H1 (cell line): ENCODE measurements at regions not wholly inside any gene's neighbourhood (a gene's known extent, or its start where the extent isn't known, plus 50 kb on each side); places are given as distances from the start of the nearest gene placed in this dataset.

Experiments
- CTCF ChIA-PET: fragments of 300-600 bp; sonication (Branson Sonifier 250); formaldehyde crosslinking; loops from one replicate; lab custom pipeline; 2021; ENCODE audit not compliant: partially characterized antibody; lab: Charles Lee
- POLR2A ChIA-PET: fragments of 300-600 bp; sonication (Branson Sonifier 250); formaldehyde crosslinking; loops from one replicate; lab custom pipeline; 2021; ENCODE audit warnings: inconsistent platforms; ENCODE audit not compliant: partially characterized antibody; lab: Charles Lee
- DNase-seq, 2 experiments: peaks; one replicate each; pipeline versions ENCODE4 v3.0.0 to v3.0.0-alpha.2; 2010 to 2022; ENCODE audit warnings: low spot score in 2 of 2, low read depth in 1 of 2, mixed read lengths in 1 of 2
- FAIRE-seq: peaks from 2 replicates; lab custom pipeline; 2011; peaks lifted over from hg19 to GRCh38; lab: Jason Lieb, UNC
- H2AFZ ChIP-seq: 2 replicates; pipeline ENCODE4 v1.8.1; 2012; ENCODE audit warnings: low read length, inconsistent platforms
- H2AK5ac ChIP-seq: 2 replicates; pipeline ENCODE4 v1.6.1; 2013; ENCODE audit warnings: low read depth, low read length
- H2BK120ac ChIP-seq: replicated peaks from 2 replicates; pipeline ENCODE3; 2013; ENCODE audit warnings: low read depth, low read length, inconsistent platforms
- H2BK12ac ChIP-seq: 2 replicates; pipeline ENCODE4 v1.6.1; 2013; ENCODE audit warnings: low read depth, low read length
- H2BK15ac ChIP-seq: 2 replicates; pipeline ENCODE4 v1.6.1; 2013; ENCODE audit warnings: low read length
- H2BK20ac ChIP-seq: 2 replicates; pipeline ENCODE4 v1.6.1; 2013; ENCODE audit warnings: low read length
- H2BK5ac ChIP-seq: 2 replicates; pipeline ENCODE4 v1.6.1; 2013; ENCODE audit warnings: low read depth, low read length
- H3K14ac ChIP-seq: 2 replicates; pipeline ENCODE4 v1.6.1; 2013; ENCODE audit warnings: inconsistent platforms; ENCODE audit not compliant: insufficient read length
- H3K18ac ChIP-seq: 2 replicates; pipeline ENCODE4 v1.6.1; 2013; ENCODE audit warnings: low read length; ENCODE audit errors: extremely low read depth
- H3K23ac ChIP-seq: 2 replicates; pipeline ENCODE4 v1.6.1; 2013; ENCODE audit warnings: inconsistent platforms; ENCODE audit not compliant: insufficient read length
- H3K23me2 ChIP-seq: 2 replicates; pipeline ENCODE4 v1.6.1; 2013; ENCODE audit warnings: low read depth, low read length
- H3K27ac ChIP-seq: 2 replicates; pipeline ENCODE4 v1.6.1; 2011; ENCODE audit warnings: low read depth, low read length, inconsistent platforms
- H3K27me3 ChIP-seq, 4 experiments: replicated peaks in 1 of 4; 1 replicate in 1 of 4; 2 replicates in 3 of 4; pipeline versions ENCODE4 v1.6.1 to v1.8.1; 2011 to 2013; ENCODE audit warnings: low read length in 3 of 4, mild to moderate bottlenecking in 3 of 4, inconsistent platforms in 2 of 4, mixed read lengths in 2 of 4, moderate library complexity in 1 of 4; ENCODE audit not compliant: control insufficient read depth in 3 of 4, insufficient read depth in 3 of 4; ENCODE audit errors: extremely low read depth in 1 of 4
- H3K36me3 ChIP-seq, 4 experiments: 2 replicates each; pipeline versions ENCODE4 v1.6.1 to v1.8.1; 2011 to 2013; ENCODE audit warnings: mild to moderate bottlenecking in 4 of 4, low read length in 3 of 4, moderate library complexity in 2 of 4, control low read depth in 1 of 4, inconsistent platforms in 1 of 4; ENCODE audit not compliant: insufficient read depth in 4 of 4, control insufficient read depth in 2 of 4
- H3K4ac ChIP-seq: replicated peaks from 2 replicates; pipeline ENCODE3; 2013; ENCODE audit warnings: low read length, low read depth, mixed read lengths, inconsistent platforms; ENCODE audit not compliant: insufficient read length
- H3K4me1 ChIP-seq, 4 experiments: replicated peaks in 1 of 4; 1 replicate in 1 of 4; 2 replicates in 3 of 4; pipeline versions ENCODE4 v1.6.1 to v1.8.1; 2011 to 2013; ENCODE audit warnings: low read length in 3 of 4, inconsistent platforms in 2 of 4, mixed read lengths in 1 of 4; ENCODE audit not compliant: insufficient read depth in 4 of 4, control insufficient read depth in 3 of 4
- H3K4me2 ChIP-seq, 2 experiments: 2 replicates each; pipeline versions ENCODE4 v1.6.1 to v1.8.1; 2011 to 2013; ENCODE audit warnings: low read depth in 2 of 2, low read length in 2 of 2, control low read depth in 1 of 2, inconsistent platforms in 1 of 2, mild to moderate bottlenecking in 1 of 2; ENCODE audit not compliant: insufficient read depth in 1 of 2
- H3K4me3 ChIP-seq, 4 experiments: fragments of 200-600, 300-600 bp in 1 of 4; sonication (generic), shearing (Covaris generic), sonication (Bioruptor Twin) in 1 of 4; 2 replicates each; pipeline versions ENCODE4 v1.5.1 to v1.8.1; 2011 to 2016; ENCODE audit warnings: low read length in 4 of 4, low read depth in 3 of 4, control low read depth in 2 of 4, inconsistent platforms in 2 of 4, mild to moderate bottlenecking in 2 of 4, mixed read lengths in 1 of 4, moderate library complexity in 1 of 4; ENCODE audit not compliant: insufficient read depth in 2 of 4; ENCODE audit errors: extremely low read depth in 1 of 4
- H3K56ac ChIP-seq: replicated peaks from 2 replicates; pipeline ENCODE3; 2013; ENCODE audit warnings: low read depth, mild to moderate bottlenecking, mixed read lengths, low read length, inconsistent platforms; ENCODE audit not compliant: insufficient read length
- H3K79me1 ChIP-seq: 2 replicates; pipeline ENCODE4 v1.6.1; 2013; ENCODE audit warnings: low read depth, low read length, control low read depth
- H3K79me2 ChIP-seq, 2 experiments: 2 replicates each; pipeline versions ENCODE4 v1.6.1 to v1.8.1; 2012 to 2013; ENCODE audit warnings: low read length in 2 of 2, mild to moderate bottlenecking in 2 of 2, inconsistent platforms in 1 of 2; ENCODE audit not compliant: insufficient read depth in 2 of 2, control insufficient read depth in 1 of 2
- H3K9ac ChIP-seq, 4 experiments: replicated peaks in 1 of 4; 1 replicate in 1 of 4; 2 replicates in 3 of 4; pipeline versions ENCODE4 v1.6.1 to v1.8.1; 2011 to 2013; ENCODE audit warnings: low read depth in 3 of 4, low read length in 3 of 4, control low read depth in 2 of 4, mild to moderate bottlenecking in 2 of 4, moderate library complexity in 2 of 4, inconsistent platforms in 1 of 4; ENCODE audit errors: extremely low read depth in 1 of 4
- H3K9me3 ChIP-seq, 2 experiments: 2 replicates each; pipeline versions ENCODE4 v1.6.1 to v1.8.1; 2012 to 2013; ENCODE audit warnings: mild to moderate bottlenecking in 2 of 2, moderate library complexity in 2 of 2, control low read depth in 1 of 2, inconsistent platforms in 1 of 2, low read depth in 1 of 2, low read length in 1 of 2, mixed read lengths in 1 of 2; ENCODE audit not compliant: insufficient read depth in 2 of 2
- H4K20me1 ChIP-seq, 2 experiments: replicated peaks in 1 of 2; 2 replicates each; pipeline versions ENCODE3 to v1.8.1; 2011 to 2013; ENCODE audit warnings: inconsistent platforms in 2 of 2, low read length in 2 of 2, mild to moderate bottlenecking in 1 of 2; ENCODE audit not compliant: insufficient read depth in 2 of 2, control insufficient read depth in 1 of 2
- H4K5ac ChIP-seq: 2 replicates; pipeline ENCODE4 v1.6.1; 2013; ENCODE audit warnings: low read length, low read depth, mixed read lengths, inconsistent platforms; ENCODE audit not compliant: insufficient read length
- H4K8ac ChIP-seq: 2 replicates; pipeline ENCODE4 v1.8.0; 2013; ENCODE audit warnings: mild to moderate bottlenecking, moderate library complexity, low read length, inconsistent platforms; ENCODE audit not compliant: insufficient read depth; ENCODE audit errors: extremely low read depth
- H4K91ac ChIP-seq: replicated peaks from 2 replicates; pipeline ENCODE3; 2013; ENCODE audit warnings: low read length, mixed read lengths, inconsistent platforms; ENCODE audit not compliant: insufficient read length
- BRCA1 ChIP-seq: IDR thresholded peaks from 2 replicates; pipeline ENCODE4 v1.6.1; 2012; ENCODE audit warnings: low read depth, low read length, improper control_type of control experiment
- CTBP2 ChIP-seq: IDR thresholded peaks from 2 replicates; pipeline ENCODE4 v1.7.0; 2011; ENCODE audit warnings: borderline replicate concordance, mild to moderate bottlenecking, moderate library complexity, mixed read lengths, low read length; ENCODE audit not compliant: insufficient read depth, insufficient read length
- EZH2 ChIP-seq: fragments of 200-600 bp; sonication (generic); IDR thresholded peaks from 2 replicates; pipeline ENCODE4 v1.7.1; 2012; ENCODE audit warnings: low read depth, mild to moderate bottlenecking, moderate library complexity, low read length, inconsistent platforms; ENCODE audit not compliant: severe bottlenecking
- HDAC2 ChIP-seq, 2 experiments: fragments of 300-600 bp in 1 of 2; sonication (generic) in 1 of 2; IDR thresholded peaks; 2 replicates each; pipeline ENCODE4 v1.6.1; 2011 to 2012; ENCODE audit warnings: low read depth in 2 of 2, low read length in 2 of 2, mild to moderate bottlenecking in 2 of 2, moderate library complexity in 2 of 2, borderline replicate concordance in 1 of 2, inconsistent platforms in 1 of 2
- SIN3A ChIP-seq, 2 experiments: IDR thresholded peaks in 1 of 2; conservative IDR thresholded peaks in 1 of 2; 2 replicates each; pipeline ENCODE4 v1.6.1; 2011 to 2012; ENCODE audit warnings: low read length in 2 of 2, improper control_type of control experiment in 1 of 2, low read depth in 1 of 2, mild to moderate bottlenecking in 1 of 2
- SIX5 ChIP-seq: IDR thresholded peaks from 2 replicates; pipeline ENCODE4 v1.6.1; 2011; ENCODE audit warnings: mild to moderate bottlenecking, low read depth, low read length
- SRF ChIP-seq: IDR thresholded peaks from 2 replicates; pipeline ENCODE4 v1.6.1; 2011; ENCODE audit warnings: mild to moderate bottlenecking, low read depth, low read length, moderate library complexity
- TBP ChIP-seq: IDR thresholded peaks from 2 replicates; pipeline ENCODE4 v1.6.1; 2011; ENCODE audit warnings: low read depth, low read length, improper control_type of control experiment
- WGBS, 2 experiments: shearing (Covaris generic) in 1 of 2; methylation state at CpG; one replicate each; pipeline versions ENCODE4 v1.1.6 to v1.1.7; 2013 to 2015; ENCODE audit warnings: low lambda C conversion rate in 2 of 2, mixed read lengths in 2 of 2, inconsistent platforms in 1 of 2, low coverage in 1 of 2, missing lambda C conversion rate in 1 of 2; ENCODE audit not compliant: insufficient replicate concordance in 2 of 2, insufficient coverage in 1 of 2, insufficient read length in 1 of 2; ENCODE audit errors: extremely low coverage in 1 of 2, missing lambda C conversion rate in 1 of 2; 5-methylcytosine and 5-hydroxymethylcytosine counted together
- TF ChIP-seq, protein P1 (sequence below), 3 experiments: IDR thresholded peaks; 1 replicate in 2 of 3; 2 replicates in 1 of 3; pipeline versions ENCODE4 v1.5.1 to v1.6.1; 2011; ENCODE audit warnings: low read length in 3 of 3, mild to moderate bottlenecking in 3 of 3, inconsistent platforms in 2 of 3, low read depth in 1 of 3, moderate library complexity in 1 of 3; ENCODE audit not compliant: insufficient read depth in 1 of 3; ENCODE audit errors: control extremely low read depth in 1 of 3

DNA sequence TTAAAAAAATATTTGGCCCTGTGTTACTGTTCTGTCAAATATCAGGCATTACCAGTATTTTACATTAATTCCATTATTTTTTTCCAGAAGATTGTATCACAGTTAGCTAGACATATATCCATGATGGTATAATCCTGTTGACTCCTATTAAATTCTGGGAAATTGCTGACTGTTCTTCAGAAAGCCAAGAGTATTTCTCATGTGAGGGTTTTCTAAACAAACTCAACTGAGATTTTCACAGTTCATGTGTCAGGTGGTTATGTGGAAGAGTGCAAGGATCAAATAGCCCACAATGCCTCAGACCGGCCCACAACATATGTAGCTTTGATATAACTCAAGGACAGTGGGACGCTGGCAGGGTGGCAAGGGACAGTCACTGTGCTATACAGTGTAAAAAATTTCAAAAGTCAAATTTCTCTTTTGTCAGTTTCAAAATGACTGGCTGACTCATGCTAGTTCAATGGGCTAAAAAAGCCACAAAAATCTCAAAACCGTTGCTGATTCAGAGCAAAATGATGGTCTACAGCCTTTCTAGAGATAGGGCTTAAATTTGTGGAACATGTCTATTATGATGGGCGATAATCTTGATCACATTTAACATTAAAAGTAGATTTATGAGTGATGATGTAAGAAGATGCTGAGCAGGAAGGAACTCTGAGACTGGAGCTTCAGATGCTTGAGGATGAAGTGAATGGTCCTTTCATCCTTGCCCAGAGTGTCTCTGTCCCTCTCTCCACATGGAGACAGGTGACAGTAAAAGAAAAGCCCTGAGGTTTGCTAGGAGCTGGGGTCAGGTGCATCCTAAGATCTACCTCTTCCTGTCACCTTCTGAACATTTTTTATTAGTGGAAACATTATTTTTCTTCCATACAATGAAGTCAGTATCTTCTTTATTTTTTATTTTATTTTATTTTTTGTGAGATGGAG lies 175.8 kb upstream of the PIEZO2 start:
- Histone ChIP-seq H4K8ac (no peak overlapping the region), H3K27ac (no peak overlapping the region), H2BK20ac (no peak overlapping the region), H4K20me1 (no peaks in the 10 kb centered on the region), H2BK12ac (no peak overlapping the region), H4K91ac (no peak overlapping the region), H2BK15ac (no peak overlapping the region), H3K27me3 (no peaks in the 10 kb centered on the region), H3K79me2 (no peaks in the 10 kb centered on the region), H2AK5ac (no peak overlapping the region), H3K23me2 (no peaks in the 10 kb centered on the region), H3K4me2 (no peak overlapping the region), H3K79me1 (no peaks in the 10 kb centered on the region), H3K9ac (no peak overlapping the region), H3K9me3 (no peaks in the 10 kb centered on the region), H3K14ac (no peak overlapping the region), H3K56ac (no peak overlapping the region), H3K4ac (no peak overlapping the region), H2AFZ (no peak overlapping the region), H3K36me3 (no peaks in the 10 kb centered on the region), H3K23ac (no peak overlapping the region), H3K4me3 (no peak overlapping the region), H4K5ac (no peak overlapping the region), H2BK120ac (no peak overlapping the region), H2BK5ac (no peak overlapping the region), H3K4me1 (no peaks in the 10 kb centered on the region), H3K18ac (no peak overlapping the region)
- POLR2A ChIA-PET = no interaction called here
- CTCF ChIA-PET = interaction anchor here (1.8 kb wide), 1 partner anchor 228 kb away, joined by 5 read pairs; no protein-coding TSS in a partner anchor
- no peak for FAIRE-seq
- no peak for TF ChIP-seq SRF
- no peak for TF ChIP-seq SIN3A (conservative IDR thresholded peaks at IDR 0.05 in 1 of 2, IDR thresholded peaks at IDR 0.05 in 1 of 2; ENCODE audit: low read depth in 1 of 2, low read length in 2 of 2)
- TF ChIP-seq BRCA1 = no peak
- no peak for TF ChIP-seq SIX5
- TF ChIP-seq CTBP2 = no peak
- no peak for TF ChIP-seq HDAC2 (IDR thresholded peaks at IDR 0.05; ENCODE audit: borderline replicate concordance in 1 of 2, low read depth in 2 of 2, low read length in 2 of 2)
- TF ChIP-seq, protein P1, sequence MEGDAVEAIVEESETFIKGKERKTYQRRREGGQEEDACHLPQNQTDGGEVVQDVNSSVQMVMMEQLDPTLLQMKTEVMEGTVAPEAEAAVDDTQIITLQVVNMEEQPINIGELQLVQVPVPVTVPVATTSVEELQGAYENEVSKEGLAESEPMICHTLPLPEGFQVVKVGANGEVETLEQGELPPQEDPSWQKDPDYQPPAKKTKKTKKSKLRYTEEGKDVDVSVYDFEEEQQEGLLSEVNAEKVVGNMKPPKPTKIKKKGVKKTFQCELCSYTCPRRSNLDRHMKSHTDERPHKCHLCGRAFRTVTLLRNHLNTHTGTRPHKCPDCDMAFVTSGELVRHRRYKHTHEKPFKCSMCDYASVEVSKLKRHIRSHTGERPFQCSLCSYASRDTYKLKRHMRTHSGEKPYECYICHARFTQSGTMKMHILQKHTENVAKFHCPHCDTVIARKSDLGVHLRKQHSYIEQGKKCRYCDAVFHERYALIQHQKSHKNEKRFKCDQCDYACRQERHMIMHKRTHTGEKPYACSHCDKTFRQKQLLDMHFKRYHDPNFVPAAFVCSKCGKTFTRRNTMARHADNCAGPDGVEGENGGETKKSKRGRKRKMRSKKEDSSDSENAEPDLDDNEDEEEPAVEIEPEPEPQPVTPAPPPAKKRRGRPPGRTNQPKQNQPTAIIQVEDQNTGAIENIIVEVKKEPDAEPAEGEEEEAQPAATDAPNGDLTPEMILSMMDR (IDR thresholded peaks at IDR 0.05; ENCODE audit: control extremely low read depth in 1 of 3, insufficient read depth in 1 of 3, low read depth in 1 of 3, low read length in 3 of 3) = no peak
- TF ChIP-seq EZH2 = no peak
- TF ChIP-seq TBP = no peak
- DNase-seq = no peak
- WGBS, 2 experiments = 90% methylated on average over 4 of the region's 4 CpGs; no CpG with 5 or more reads in 1 of the 2 experiments
